MM.1S (cell line): ENCODE measurements at regions not wholly inside any gene's neighbourhood (a gene's known extent, or its start where the extent isn't known, plus 50 kb on each side); places are given as distances from the start of the nearest gene placed in this dataset.

Source experiments
- CTCF ChIP-seq: fragments of 300-600 bp; sonication (generic); IDR thresholded peaks from 2 replicates; pipeline ENCODE4 v1.5.1; 2016; ENCODE audit warnings: antibody characterized with exemption, low read length, mixed read lengths
- EZH2 ChIP-seq: fragments of 300-600 bp; sonication (generic); optimal IDR thresholded peaks from 2 replicates; pipeline ENCODE3; 2017; ENCODE audit warnings: low read depth, mild to moderate bottlenecking, antibody characterized with exemption, low read length, mixed read lengths
- EZH2phosphoT487 ChIP-seq: fragments of 300-600 bp; sonication (generic); IDR thresholded peaks from 2 replicates; pipeline ENCODE4 v1.6.1; 2018; ENCODE audit warnings: antibody characterized with exemption, low read length

GRCh38 chr3:30098653-30099455, 507.5 kb upstream of the TGFBR2 start:
- TF ChIP-seq CTCF (no peak), EZH2 (no peak), EZH2phosphoT487 (no peak)
